ENCODE measurements at regions not wholly inside any gene's neighbourhood (a gene's known extent, or its start where the extent isn't known, plus 50 kb on each side); places are given as distances from the start of the nearest gene placed in this dataset.

- no peak for DNase-seq (ENCODE audit: low read depth, low spot score)
These were observed 730.8 kb downstream of the EFNB2 start for GRCh38 chr13:105804561-105805190.

- no peak for DNase-seq (ENCODE audit: low read depth, low spot score)
These were observed 736.3 kb downstream of the EFNB2 start for GRCh38 chr13:105799155-105799554.

- no peak for DNase-seq (ENCODE audit: low read depth, low spot score)
These were observed 736.9 kb downstream of the EFNB2 start for GRCh38 chr13:105798541-105798940.

GRCh38 chr13:105796081-105796480, 739.4 kb downstream of the EFNB2 start:
- no peak for DNase-seq (ENCODE audit: low read depth, low spot score)

GRCh38 chr13:105790923-105791322, 744.5 kb downstream of the EFNB2 start:
- no peak for DNase-seq (ENCODE audit: low read depth, low spot score)

- DNase-seq (ENCODE audit: low read depth, low spot score) = no peak
These were observed 746.9 kb downstream of the EFNB2 start for GRCh38 chr13:105788530-105788929.

- DNase-seq (ENCODE audit: low read depth, low spot score) = no peak
These were observed 747.8 kb downstream of the EFNB2 start for GRCh38 chr13:105787632-105788031.

GRCh38 chr13:105785436-105785835, 750.0 kb downstream of the EFNB2 start:
- no peak for DNase-seq (ENCODE audit: low read depth, low spot score)

GRCh38 chr13:105783261-105783660, 752.2 kb downstream of the EFNB2 start:
- DNase-seq (ENCODE audit: low read depth, low spot score) = no peak

GRCh38 chr13:105778196-105778595, 757.3 kb downstream of the EFNB2 start:
- no peak for DNase-seq (ENCODE audit: low read depth, low spot score)

- no peak for DNase-seq (ENCODE audit: low read depth, low spot score)
These were observed 760.6 kb downstream of the EFNB2 start for GRCh38 chr13:105774739-105775460.

GRCh38 chr13:105773863-105774538, 761.5 kb downstream of the EFNB2 start:
- no peak for DNase-seq (ENCODE audit: low read depth, low spot score)

GRCh38 chr13:105773241-105773640, 762.2 kb downstream of the EFNB2 start:
- no peak for DNase-seq (ENCODE audit: low read depth, low spot score)

GRCh38 chr13:105764486-105764885, 771.0 kb downstream of the EFNB2 start:
- DNase-seq (ENCODE audit: low read depth, low spot score) = no peak

GRCh38 chr13:105763851-105764250, 771.6 kb downstream of the EFNB2 start:
- DNase-seq (ENCODE audit: low read depth, low spot score) = no peak

GRCh38 chr13:105762096-105762495, 773.4 kb downstream of the EFNB2 start:
- DNase-seq (ENCODE audit: low read depth, low spot score) = no peak

- no peak for DNase-seq (ENCODE audit: low read depth, low spot score)
These were observed 776.3 kb downstream of the EFNB2 start for GRCh38 chr13:105758918-105759860.

GRCh38 chr13:105740739-105741138, 794.7 kb downstream of the EFNB2 start:
- no peak for DNase-seq (ENCODE audit: low read depth, low spot score)

GRCh38 chr13:105737688-105738087, 797.8 kb downstream of the EFNB2 start:
- no peak for DNase-seq (ENCODE audit: low read depth, low spot score)

- DNase-seq (ENCODE audit: low read depth, low spot score) = no peak
These were observed 800.2 kb downstream of the EFNB2 start for GRCh38 chr13:105735281-105735680.

- no peak for DNase-seq (ENCODE audit: low read depth, low spot score)
These were observed 802.5 kb downstream of the EFNB2 start for GRCh38 chr13:105732806-105733529.
